Natural killer cell (primary cell): ENCODE measurements at regions not wholly inside any gene's neighbourhood (a gene's known extent, or its start where the extent isn't known, plus 50 kb on each side); places are given as distances from the start of the nearest gene placed in this dataset.
"Not testable (repeated sequence)": the region's sequence is repeated elsewhere in the genome, so short reads cannot be mapped to it uniquely, and the experiment has no call there.

Experiments used
- ATAC-seq, 3 donors: fragments of 150-1000 bp in 2 of 3; fragments of 200-7000 bp in 1 of 3; cut with Tn5 transposase; 1 replicate in 1 of 3; 2 replicates in 2 of 3; pipeline ENCODE4 v1.10.0; 2021; ENCODE audit warnings: mild to moderate bottlenecking in 2 of 3, moderate library complexity in 2 of 3
- DNase-seq, 2 donors: peaks; one replicate each; pipeline versions ENCODE4 v3.0.0 to v3.0.0-alpha.2; 2013 to 2021; ENCODE audit warnings: mixed read lengths in 1 of 2
- H3K27ac ChIP-seq: one replicate; pipeline ENCODE4 v1.5.1; 2013; ENCODE audit warnings: mild to moderate bottlenecking, low read length
- H3K27me3 ChIP-seq: one replicate; pipeline ENCODE4 v1.6.1; 2013; ENCODE audit warnings: low read length; ENCODE audit not compliant: control insufficient read depth, insufficient read depth
- H3K36me3 ChIP-seq: one replicate; pipeline ENCODE4 v1.6.1; 2013; ENCODE audit warnings: low read length; ENCODE audit not compliant: control insufficient read depth, insufficient read depth
- H3K4me1 ChIP-seq: one replicate; pipeline ENCODE4 v1.6.1; 2013; ENCODE audit warnings: low read length; ENCODE audit not compliant: control insufficient read depth, insufficient read depth
- H3K4me3 ChIP-seq: one replicate; pipeline ENCODE4 v1.5.1; 2013; ENCODE audit warnings: low read length
- H3K9me3 ChIP-seq: one replicate; pipeline ENCODE4 v1.6.1; 2013; ENCODE audit warnings: low read length; ENCODE audit not compliant: control insufficient read depth, insufficient read depth
- H3K27ac Mint-ChIP-seq, 2 donors: one replicate each; pipeline ENCODE4 v1.8.0; 2022; ENCODE audit warnings: mild to moderate bottlenecking in 2 of 2, mixed read lengths in 2 of 2, moderate library complexity in 1 of 2
- H3K27me3 Mint-ChIP-seq, 2 donors: one replicate each; pipeline ENCODE4 v1.8.0; 2022; ENCODE audit warnings: low read depth in 2 of 2, mixed read lengths in 2 of 2
- H3K36me3 Mint-ChIP-seq: one replicate; pipeline ENCODE4 v1.8.0; 2022; ENCODE audit warnings: mixed read lengths
- H3K4me1 Mint-ChIP-seq, 2 donors: one replicate each; pipeline ENCODE4 v1.8.0; 2022; ENCODE audit warnings: mixed read lengths in 2 of 2
- H3K4me3 Mint-ChIP-seq: one replicate; pipeline ENCODE4 v1.8.0; 2022; ENCODE audit warnings: mild to moderate bottlenecking, moderate library complexity, mixed read lengths
- H3K9me3 Mint-ChIP-seq, 2 donors: one replicate each; pipeline ENCODE4 v1.8.0; 2022; ENCODE audit warnings: mixed read lengths in 2 of 2
- CTCF ChIP-seq: fragments of 200-600 bp; IDR thresholded peaks from one replicate; pipeline ENCODE4 v1.8.0; 2022; ENCODE audit warnings: antibody characterized with exemption
- WGBS: methylation state at CpG from one replicate; pipeline ENCODE4 v1.1.7; 2013; ENCODE audit warnings: missing lambda C conversion rate; ENCODE audit not compliant: insufficient coverage; 5-methylcytosine and 5-hydroxymethylcytosine counted together
- intact Hi-C: fragments of 100-400 bp; cut with micrococcal nuclease; formaldehyde crosslinking; loops from one replicate; pipeline ENCODE4 v1.14.2; 2022

GRCh38 chr12:107378609-107379008, 285.3 kb upstream of the CRY1 start:
- Mint-ChIP-seq H3K9me3 (no peaks in the 10 kb centered on the region), H3K27ac (no peak overlapping the region), H3K4me3 (no peak overlapping the region), H3K4me1 (peaks cover 7 to 35% of the 10 kb centered on the region in 2 donors), H3K27me3 (no peaks in the 10 kb centered on the region), H3K36me3 (no peaks in the 10 kb centered on the region)
- no peaks in the 10 kb centered on the region for H3K27me3 ChIP-seq
- 87% methylated on average over 4 of the region's 4 CpGs for WGBS
- intact Hi-C loops = no loop called here
- no peaks in the 10 kb centered on the region for H3K36me3 ChIP-seq
- H3K27ac ChIP-seq = no peak overlapping the region
- H3K4me1 ChIP-seq = peaks cover 10% of the 10 kb centered on the region
- no peak overlapping the region for H3K4me3 ChIP-seq
- TF ChIP-seq CTCF = no peak
- ATAC-seq (no peak), DNase-seq (no peak)
- no peaks in the 10 kb centered on the region for H3K9me3 ChIP-seq

GRCh38 chr12:107379142-107379851, 285.9 kb upstream of the CRY1 start:
- H3K4me3 ChIP-seq, H3K27ac ChIP-seq, H3K36me3 Mint-ChIP-seq, H3K27ac Mint-ChIP-seq, H3K9me3 Mint-ChIP-seq, H3K27me3 ChIP-seq, H3K4me1 ChIP-seq, ATAC-seq, H3K36me3 ChIP-seq, H3K9me3 ChIP-seq, H3K27me3 Mint-ChIP-seq, DNase-seq, H3K4me3 Mint-ChIP-seq, intact Hi-C loops: not testable (repeated sequence)
- 85% methylated on average over 6 of the region's 6 CpGs for WGBS
- peaks cover 5 to 28% of the 10 kb centered on the region in 2 donors for H3K4me1 Mint-ChIP-seq

GRCh38 chr12:107379852-107380567, 286.7 kb upstream of the CRY1 start:
- H3K9me3 ChIP-seq = no peaks in the 10 kb centered on the region
- no peaks in the 10 kb centered on the region for H3K4me1 ChIP-seq
- ATAC-seq (no peak), DNase-seq (no peak)
- H3K4me3 ChIP-seq = no peak overlapping the region
- peaks cover 5 to 21% of the 10 kb centered on the region in 2 donors for H3K4me1 Mint-ChIP-seq
- TF ChIP-seq CTCF = no peak
- no peaks in the 10 kb centered on the region for H3K9me3 Mint-ChIP-seq
- H3K27ac ChIP-seq = no peak overlapping the region
- no peak overlapping the region for H3K4me3 Mint-ChIP-seq
- H3K36me3 Mint-ChIP-seq = no peaks in the 10 kb centered on the region
- H3K27me3 ChIP-seq = no peaks in the 10 kb centered on the region
- intact Hi-C loops = loop anchor here (5.0 kb wide), 1 partner anchor 33 kb away; no protein-coding TSS in a partner anchor
- H3K27ac Mint-ChIP-seq = no peak overlapping the region
- H3K27me3 Mint-ChIP-seq = no peaks in the 10 kb centered on the region
- H3K36me3 ChIP-seq = no peaks in the 10 kb centered on the region
- WGBS = 87% methylated on average over 14 of the region's 15 CpGs

- no peaks in the 10 kb centered on the region for H3K36me3 Mint-ChIP-seq
- peaks cover 0 to 21% of the 10 kb centered on the region in 2 donors for H3K4me1 Mint-ChIP-seq
- no peaks in the 10 kb centered on the region for H3K27me3 ChIP-seq
- no peaks in the 10 kb centered on the region for H3K36me3 ChIP-seq
- H3K27ac ChIP-seq = no peak overlapping the region
- intact Hi-C loops = loop anchor here (5.0 kb wide), 1 partner anchor 37 kb away; no protein-coding TSS in a partner anchor
- no peaks in the 10 kb centered on the region for H3K9me3 Mint-ChIP-seq
- H3K4me1 ChIP-seq = no peaks in the 10 kb centered on the region
- no peak for ATAC-seq
- H3K4me3 Mint-ChIP-seq = no peak overlapping the region
- H3K9me3 ChIP-seq = no peaks in the 10 kb centered on the region
- TF ChIP-seq CTCF = no peak
- no peak overlapping the region for H3K27ac Mint-ChIP-seq
- no peak for DNase-seq
- no peak overlapping the region for H3K4me3 ChIP-seq
- H3K27me3 Mint-ChIP-seq = no peaks in the 10 kb centered on the region
- WGBS = 93% methylated on average over 6 of the region's 6 CpGs
Observed at GRCh38 chr12:107384645-107385044, 291.3 kb upstream of the CRY1 start.
